ENCODE measurements at regions not wholly inside any gene's neighbourhood (a gene's known extent, or its start where the extent isn't known, plus 50 kb on each side); places are given as distances from the start of the nearest gene placed in this dataset.

DNA sequence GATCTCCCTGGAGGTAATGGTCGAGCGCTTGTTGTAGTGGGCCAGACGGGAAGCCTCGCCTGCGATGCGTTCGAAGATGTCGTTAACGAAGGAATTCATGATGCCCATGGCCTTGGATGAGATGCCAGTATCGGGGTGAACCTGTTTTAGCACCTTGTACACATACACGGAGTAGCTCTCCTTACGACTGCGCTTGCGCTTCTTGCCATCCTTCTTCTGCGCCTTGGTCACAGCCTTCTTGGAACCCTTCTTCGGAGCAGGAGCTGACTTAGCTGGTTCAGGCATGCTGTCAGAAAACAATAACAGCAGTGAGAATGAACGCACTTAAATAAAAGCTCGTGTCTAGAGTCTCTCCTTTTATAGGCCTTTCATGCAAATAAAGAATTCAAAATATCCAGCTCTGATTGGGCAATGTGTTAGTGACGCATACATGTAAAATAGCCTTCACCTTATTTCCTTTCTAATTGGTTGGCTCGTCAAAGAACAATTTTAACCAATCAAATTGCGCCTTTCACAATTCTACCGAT, 129.2 kb downstream of the HFE start:
- DNase-seq = peak; percentile 99

DNA sequence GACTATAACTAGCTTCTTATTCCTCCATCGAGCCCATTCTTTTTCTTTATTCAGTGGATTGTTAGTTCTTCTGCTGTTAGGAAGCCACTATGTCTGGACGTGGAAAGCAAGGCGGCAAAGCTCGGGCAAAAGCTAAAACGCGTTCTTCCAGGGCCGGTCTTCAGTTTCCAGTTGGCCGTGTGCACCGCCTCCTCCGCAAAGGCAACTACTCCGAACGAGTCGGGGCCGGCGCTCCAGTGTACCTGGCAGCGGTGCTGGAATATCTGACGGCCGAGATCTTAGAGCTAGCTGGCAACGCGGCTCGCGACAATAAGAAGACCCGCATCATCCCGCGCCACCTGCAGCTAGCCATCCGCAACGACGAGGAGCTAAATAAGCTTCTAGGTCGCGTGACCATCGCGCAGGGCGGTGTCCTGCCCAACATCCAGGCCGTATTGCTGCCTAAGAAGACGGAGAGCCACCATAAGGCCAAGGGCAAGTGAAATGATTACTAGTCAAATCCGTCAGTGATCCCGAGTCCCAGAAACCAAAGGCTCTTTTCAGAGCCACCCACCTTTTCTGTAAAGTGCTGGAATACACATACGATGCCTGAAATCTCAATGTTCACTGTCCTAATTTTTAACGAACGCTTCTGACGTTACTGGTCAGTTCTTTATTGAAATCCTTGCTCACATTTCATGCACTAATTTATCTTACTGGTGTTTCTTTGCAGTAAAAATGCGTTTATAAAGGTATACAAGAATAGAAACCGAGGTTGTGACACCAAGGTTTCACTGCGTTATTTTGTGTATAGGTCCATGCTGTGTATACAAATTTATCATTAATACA, 129.9 kb downstream of the HFE start:
- DNase-seq = peak; percentile 94

DNA sequence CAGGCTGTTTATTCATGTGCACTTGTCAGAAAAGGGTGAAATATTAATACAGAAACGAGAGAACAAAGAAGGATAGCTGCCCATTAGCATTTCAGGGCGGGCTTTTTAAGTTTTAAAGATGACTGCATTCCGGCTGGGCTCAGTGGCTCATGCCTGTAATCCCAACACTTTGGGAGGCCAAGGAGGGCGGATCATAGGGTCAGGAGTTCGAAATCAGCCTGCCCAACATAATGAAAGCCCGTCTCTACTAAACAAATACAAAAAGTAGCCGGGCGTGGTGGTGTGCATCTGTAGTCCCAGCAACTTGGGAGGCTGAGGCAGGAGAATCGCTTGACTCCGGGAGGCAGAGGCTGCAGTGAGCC, 130.5 kb downstream of the HFE start:
- DNase-seq = peak; percentile 62

DNA sequence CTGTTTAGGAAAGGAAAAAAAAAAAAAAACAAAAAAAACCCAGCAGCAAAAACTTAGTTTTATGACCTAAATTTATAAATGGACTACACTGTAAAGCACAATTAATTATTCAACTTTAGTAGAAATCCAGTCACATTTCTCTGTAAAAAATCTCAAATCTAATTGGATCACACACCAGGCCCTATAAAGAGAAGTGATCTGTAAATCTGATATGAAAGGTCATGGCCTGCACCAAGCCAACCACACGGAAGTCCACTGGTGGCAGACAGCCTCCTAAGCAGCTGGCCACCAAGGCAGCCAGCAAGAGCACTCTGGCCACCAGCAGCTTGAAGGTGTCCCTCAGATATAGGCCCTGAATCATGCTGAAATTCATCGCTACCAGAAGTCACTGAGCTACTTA, 131.6 kb downstream of the HFE start:
- DNase-seq = no peak

DNA sequence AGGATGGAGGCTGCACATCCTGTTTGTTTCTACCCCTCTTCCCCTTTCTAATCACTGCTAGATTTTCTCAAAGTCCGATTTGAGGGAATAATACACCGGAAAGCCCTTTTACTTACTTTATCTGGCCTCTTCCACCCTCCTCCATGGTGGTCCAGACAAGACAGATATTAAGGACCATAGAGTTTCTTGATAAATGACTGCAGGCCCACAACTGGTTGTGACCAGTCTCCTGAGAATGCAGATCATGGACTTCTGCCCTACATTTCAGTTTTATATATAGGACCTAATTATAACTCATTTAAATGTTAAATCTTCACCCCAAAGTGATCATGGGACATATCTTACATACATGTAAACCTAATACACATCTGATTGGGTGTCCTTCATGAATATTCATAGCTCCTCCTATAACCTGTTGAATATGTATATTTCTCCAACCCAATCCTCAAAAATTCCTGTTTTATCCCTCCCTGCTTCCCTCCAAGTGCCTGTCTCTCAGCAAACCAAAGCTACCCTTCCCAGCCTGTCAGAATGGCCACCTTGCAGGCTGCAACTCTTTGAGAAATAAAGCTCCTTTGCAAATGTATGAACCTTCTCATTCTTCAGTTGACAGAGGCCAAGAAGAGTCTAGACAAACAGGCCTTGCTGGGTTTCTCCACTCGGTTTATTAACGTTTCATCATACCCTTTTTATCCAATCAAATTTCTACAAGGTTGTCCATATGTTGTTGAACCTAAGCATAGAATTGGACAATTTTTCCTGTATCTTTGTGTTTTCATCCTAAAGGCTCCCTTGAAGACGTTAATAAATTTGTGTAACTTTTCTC, 133.1 kb downstream of the HFE start:
- DNase-seq = no peak

DNA sequence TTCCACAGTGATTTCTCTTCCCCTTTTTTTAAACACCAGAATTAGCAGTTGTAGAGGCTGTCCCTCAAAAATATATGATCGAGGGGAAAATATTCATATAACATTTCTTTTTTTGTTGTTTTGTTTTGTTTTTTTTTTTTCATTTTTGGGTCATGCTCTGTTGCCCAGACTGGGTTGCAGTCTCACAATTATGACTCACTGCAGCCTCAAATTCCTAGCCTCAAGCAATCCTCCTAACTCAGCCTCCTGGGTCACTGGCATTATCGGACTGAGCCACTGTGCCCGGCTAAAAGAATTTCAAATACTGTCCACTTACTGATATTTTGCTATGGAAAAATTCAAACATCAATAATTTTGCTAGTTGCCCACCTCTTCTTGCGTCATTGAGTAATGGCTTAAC, 134.0 kb downstream of the HFE start:
- no peak for DNase-seq

DNA sequence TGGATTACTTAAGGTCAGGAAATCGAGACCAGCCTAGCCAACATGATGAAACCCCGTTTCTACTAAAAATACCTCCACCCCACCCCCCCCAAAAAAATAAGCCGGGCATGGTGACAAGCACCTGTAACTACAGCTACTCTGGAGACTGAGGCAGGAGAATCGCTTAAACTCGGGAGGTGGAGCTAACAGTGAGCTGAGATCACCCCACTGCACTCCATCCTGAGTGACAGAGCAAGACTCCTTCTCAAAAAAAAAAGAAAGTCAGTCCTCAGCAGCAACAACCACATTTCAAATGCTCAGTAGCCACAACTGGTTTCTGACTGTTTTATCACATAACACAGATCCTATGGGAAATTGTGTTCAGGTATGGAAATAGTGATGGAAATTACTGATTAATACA, 135.3 kb downstream of the HFE start:
- DNase-seq = peak; percentile 35

DNA sequence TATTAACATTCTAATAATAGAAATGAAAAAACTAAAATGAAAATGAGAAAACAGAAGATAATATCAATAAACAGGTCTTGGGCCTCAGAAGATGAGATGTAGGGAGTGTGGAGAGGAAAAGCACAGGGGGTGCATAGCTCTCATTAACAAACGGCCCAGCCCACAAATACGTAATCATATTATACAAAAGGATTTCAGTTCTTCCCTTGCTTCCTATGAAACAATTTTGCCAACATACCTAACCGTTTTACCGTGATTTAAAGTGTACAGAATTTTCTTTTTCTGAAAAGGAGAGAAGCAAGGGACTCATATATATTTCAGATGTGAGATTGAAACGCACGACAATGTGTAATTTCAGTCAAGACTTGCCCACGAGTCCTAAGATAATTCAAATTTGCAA, 136.0 kb downstream of the HFE start:
- peak; percentile 84 for DNase-seq

DNA sequence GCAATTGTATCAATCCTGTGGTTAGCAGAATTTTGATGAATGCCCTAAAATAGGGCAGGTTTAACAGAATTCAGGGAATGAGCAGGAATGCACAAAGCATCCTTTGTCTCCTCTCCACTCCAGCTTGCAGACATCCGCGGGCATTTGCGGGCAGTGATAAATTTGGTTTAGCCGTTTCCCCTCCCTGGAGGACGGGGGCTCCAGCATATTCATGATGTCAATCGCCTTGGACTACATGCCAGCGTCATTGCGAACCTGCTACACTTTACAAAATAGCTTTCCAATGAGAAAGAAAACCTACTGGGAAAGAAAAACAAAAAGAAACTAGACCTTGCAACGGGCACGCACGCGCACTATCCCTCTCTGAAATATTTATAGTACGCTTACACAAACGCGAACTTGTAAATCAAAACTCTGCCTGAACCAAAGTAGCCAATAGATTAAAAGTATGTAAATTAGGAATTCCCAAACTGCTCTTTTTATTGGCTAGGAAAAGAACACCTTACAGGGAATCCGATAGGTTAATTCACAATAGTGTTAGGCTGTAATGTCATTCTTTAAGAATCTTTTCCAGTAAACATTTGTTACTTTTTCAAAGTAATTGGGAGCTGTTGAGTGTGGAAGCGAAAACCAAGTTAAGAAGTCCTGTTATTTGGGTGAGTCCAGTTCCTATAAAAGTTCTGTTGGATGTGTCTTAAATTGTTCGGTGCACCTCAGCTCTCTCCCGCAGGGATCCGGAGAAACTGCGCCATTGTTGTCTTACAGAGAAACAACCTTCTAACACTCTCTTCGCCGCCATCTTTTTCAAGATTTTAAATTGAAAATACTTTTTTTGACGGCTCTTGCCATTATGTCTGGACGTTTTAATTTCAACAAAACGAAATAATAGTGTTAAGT, 136.7 kb downstream of the HFE start:
- peak; percentile 97 for DNase-seq

DNA sequence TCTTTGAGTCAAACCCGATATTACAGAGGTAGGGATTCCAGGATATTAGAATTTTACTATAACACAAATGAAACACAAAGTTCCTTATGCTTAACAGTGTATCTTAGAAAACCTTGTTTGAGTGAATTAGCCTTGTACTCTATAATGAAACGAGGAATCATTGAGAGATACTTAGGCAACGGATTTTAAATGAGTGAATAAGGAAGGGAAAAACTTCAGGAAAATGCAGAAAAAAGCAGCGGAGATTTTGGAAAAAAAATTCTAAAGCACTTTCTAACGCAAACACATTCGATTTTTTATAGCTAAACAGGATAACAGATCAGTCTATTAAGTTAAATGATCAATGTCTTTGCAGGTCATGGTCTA, 137.3 kb downstream of the HFE start:
- no peak for DNase-seq

DNA sequence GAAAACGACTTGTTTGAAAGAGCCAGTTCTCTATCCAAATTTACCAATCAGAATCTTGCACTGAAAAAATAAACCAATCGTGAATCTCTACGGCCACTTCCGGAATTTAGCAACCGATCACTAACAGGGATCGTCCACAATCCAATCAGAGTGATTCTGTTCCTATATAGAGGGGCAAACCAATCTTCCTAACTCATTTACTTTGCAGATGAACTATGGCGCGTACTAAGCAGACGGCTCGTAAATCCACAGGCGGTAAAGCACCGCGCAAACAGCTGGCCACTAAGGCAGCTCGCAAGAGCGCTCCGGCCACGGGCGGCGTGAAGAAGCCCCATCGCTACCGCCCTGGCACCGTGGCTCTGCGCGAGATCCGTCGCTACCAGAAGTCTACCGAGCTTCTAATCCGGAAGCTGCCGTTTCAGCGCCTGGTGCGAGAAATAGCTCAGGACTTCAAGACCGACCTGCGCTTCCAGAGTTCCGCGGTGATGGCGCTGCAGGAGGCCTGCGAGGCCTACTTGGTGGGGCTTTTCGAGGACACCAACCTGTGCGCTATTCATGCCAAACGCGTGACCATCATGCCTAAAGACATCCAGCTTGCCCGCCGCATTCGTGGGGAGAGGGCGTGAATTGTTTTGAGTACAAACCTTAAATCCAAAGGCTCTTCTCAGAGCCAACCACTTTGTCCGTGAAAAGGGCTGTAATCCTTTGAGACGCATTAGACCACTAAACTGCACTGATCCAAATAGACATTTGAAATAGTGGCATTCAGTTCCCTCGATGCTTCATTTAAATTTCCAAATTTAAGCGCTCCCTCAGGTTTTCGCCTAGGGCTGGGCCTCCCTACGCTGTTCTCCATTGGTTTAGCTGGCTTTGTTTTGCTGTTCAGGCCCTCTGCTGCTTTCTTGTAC, 138.0 kb downstream of the HFE start:
- peak; percentile 97 for DNase-seq

DNA sequence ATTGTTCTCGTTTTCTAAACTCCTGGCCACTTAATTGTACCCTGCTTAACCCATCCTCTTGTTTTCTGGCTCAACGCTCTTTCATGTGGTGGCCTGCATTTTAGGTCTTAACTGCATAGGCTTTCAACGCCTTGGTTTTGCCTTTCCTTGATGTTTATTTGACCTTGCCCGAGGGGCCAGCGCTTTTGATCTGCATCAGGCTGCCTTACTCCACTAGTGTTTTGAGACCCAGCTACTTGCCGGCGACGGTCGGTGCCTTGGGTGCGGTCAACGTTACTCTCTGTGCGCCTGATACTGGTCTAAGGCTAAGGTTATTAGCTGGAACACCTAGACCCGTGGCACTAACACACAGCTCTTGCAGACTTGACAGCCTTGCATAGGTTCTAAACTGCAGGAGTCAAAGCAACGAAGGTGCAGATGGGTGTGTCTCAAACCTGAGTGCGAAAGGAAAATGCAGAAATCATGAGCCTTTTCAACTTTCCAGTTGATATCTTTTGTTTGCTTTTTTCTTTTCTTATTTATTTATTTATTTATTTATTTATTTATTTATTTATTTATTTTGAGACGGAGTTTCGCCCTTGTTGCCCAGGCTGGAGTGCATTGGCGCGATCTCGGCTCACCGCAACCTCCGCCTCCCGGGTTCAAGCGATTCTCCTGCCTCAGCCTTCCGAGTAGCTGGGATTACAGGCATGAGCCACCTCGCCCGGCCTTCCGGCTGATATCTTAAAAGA, 138.8 kb downstream of the HFE start:
- DNase-seq = peak; percentile 43

DNA sequence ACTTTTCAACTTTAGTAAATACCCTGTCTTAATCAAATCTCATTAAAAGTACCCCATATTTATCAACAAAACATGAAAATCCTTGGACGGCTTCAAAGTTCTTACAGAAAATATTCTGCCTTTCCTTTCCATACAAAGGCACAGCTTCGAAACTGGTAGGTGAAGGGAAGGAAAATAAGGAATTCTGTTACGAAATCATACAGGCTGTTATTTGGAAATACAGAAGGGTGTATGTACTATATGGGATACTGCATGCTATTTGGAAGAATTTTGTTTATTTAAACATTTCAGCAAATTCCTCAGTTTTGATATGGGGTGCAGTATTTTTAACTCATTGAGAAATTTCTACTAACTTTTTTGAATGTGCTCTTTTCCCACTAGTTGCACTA, 138.4 kb upstream of the BTN3A2 start:
- no peak for DNase-seq

DNA sequence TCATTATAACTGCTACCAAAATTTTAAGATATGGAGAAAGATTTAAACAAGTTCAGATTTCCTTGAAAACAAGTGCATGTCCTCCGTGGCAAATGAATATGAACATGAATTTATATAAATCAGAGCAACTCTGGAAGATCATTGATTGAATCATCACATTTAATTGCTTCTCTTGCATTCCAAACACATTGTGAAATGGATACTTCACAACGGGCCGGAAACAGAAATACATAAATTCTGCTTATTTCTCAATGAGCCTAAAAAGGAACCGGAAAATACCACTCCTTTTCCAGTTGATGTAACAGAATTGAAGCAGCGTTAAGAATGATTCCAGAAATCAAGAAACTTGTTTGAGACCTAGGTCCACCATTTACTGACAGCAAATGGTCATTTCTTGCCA, 134.6 kb upstream of the BTN3A2 start:
- no peak for DNase-seq

DNA sequence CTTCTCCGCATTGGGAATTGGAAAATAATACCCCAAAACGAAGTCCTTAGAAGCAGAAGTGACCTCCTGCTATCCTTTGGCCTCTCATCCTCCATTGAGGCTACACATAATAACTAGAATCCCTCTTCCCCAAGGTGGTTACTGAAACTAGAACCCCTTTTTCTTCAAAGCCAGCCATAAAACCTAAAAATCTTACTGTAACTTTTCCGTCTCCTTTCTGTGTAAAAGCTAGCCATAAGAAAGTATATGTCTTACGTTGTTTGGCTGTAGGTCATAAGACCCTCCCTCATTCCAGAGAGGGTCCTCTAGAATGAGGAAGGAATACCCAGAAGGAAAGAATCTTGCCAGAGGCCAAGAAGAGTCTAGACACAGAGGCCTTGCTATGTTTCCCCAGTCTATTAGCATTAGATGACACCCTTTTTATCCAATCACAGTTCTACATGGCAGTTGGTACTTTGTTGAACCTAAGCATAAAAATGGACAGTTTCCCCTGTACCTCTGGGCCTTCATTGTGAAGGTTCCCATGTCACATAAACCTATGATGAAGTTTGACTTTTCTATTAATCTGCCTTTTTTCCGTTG, 133.9 kb upstream of the BTN3A2 start:
- no peak for DNase-seq

DNA sequence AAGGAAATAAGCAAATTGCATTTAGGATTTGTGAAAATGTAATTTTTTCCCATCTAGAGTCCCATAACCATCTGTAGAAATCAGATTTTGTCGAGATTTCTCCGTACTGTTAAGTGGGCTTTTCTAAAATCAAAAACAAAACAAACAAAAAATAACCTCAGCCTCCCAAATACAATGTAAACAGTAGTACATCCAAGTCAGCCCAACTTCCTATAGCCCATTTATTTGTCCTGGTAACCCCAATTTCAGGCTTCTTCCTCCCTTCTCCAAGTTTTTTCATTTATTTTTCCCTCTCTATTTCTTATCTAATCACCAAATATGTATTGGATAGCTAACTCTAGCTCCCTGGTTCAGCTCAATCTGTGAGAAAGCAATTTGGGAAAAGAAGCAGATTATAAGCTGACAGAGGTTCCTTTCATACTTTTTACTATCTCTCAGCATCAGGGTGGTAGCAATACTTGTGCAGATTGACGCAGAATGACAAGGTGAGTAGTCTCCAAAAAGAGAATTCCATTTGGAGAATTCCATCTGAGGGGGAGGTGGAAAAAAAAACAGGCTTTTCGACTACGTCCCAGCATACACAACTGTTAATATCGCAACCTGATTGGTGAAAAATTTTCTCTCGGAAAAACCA, 132.6 kb upstream of the BTN3A2 start:
- no peak for DNase-seq

DNA sequence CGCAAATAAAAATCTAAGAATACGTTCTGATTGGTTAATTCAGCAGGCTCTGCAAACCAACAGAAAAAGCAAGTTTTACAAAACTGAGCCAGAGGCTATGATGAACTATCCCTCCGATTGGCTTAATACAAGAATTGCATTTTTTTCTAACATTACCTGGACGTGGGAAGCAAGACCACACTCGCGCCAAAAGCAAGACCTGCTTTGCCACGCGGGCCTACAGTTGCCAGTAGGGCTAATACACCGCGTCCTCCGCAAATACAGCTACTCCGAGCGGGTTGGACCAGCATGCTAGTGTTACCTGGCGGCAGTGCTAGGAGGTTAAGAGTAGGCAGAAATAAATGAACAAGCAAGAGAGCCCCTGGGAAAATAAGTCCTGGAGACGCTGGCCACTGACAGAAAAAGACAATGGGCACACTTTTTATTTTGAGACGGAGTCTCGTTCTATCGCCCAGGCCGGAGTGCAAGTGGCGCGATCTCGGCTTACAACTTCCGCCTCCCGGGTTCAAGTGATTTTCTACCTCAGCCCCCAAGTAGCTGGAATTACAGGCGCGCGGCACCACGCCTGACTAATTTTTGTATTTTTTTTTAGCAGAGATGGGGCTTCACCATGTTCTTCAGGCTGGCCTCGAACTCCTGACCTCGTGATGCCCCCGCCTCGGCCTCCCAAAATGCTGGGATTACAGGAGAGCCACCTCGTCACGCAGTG, 131.9 kb upstream of the BTN3A2 start:
- DNase-seq = peak; percentile 92

DNA sequence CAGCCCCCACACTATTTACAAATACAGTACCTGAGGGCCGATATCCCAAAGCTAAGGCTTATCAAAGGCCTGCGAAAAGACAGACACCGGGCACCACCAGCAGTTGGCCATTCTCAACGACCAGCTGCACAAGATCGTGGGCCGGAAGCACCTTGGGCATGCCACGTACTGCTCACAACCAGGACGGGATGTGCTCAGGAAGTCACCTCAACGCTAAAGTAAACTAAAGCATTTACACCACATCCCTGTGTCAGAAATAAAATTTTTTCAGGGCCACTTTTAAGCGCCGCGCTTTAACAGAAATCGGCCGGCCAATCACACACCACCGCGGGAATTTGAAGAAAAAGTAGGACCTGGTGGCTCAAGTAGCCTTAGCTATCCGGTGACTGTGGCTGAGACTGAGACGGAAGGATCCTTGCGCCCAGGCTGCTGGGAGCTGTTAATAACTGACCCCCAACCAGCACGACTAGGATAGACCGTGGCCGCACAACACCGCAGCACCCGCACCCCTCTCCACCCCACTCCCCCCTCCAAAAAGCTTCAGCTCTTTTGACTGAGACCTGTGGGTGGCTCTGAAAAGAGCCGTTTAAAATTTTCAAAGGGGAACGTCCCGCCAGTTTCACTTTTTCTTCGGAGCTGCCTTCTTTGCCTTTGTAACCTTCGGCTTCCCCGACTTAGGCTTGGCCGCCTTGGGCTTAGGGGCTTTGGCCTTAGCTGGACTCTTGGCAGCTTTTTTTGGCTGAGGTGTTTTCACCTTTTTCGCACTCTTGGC, 131.2 kb upstream of the BTN3A2 start:
- peak; percentile 86 for DNase-seq

Data from tongue (tissue), 1 donor.